WERI-Rb-1 (cell line): ENCODE measurements at regions not wholly inside any gene's neighbourhood (a gene's known extent, or its start where the extent isn't known, plus 50 kb on each side); places are given as distances from the start of the nearest gene placed in this dataset.

Experiments used
- DNase-seq: peaks from one replicate; pipeline ENCODE4 v3.0.0-alpha.2; 2020
- H3K27ac ChIP-seq: fragments of 250-450 bp; sonication (Bioruptor Pico); 2 replicates; pipeline ENCODE4 v1.5.1; 2020; ENCODE audit warnings: mild to moderate bottlenecking, moderate library complexity
- H3K27me3 ChIP-seq: fragments of 250-450 bp; sonication (Bioruptor Pico); 2 replicates; pipeline ENCODE4 v1.5.1; 2021; ENCODE audit warnings: mild to moderate bottlenecking, low read depth, moderate library complexity; ENCODE audit not compliant: insufficient read depth, severe bottlenecking
- H3K36me3 ChIP-seq: fragments of 250-450 bp; sonication (Bioruptor Pico); 2 replicates; pipeline ENCODE4 v1.5.1; 2020; ENCODE audit warnings: mild to moderate bottlenecking, moderate library complexity
- H3K4me3 ChIP-seq: 2 replicates; pipeline ENCODE4 v1.5.1; 2011; ENCODE audit warnings: low read depth, mild to moderate bottlenecking, control low read depth, low read length
- H3K9me3 ChIP-seq: fragments of 250-450 bp; sonication (Bioruptor Pico); 2 replicates; pipeline ENCODE4 v1.5.1; 2021; ENCODE audit warnings: mild to moderate bottlenecking, moderate library complexity; ENCODE audit not compliant: severe bottlenecking
- TF ChIP-seq, protein P1 (sequence below): IDR thresholded peaks from 2 replicates; pipeline ENCODE4 v1.5.1; 2011; ENCODE audit warnings: low read depth, mild to moderate bottlenecking, control low read depth, inconsistent platforms, low read length

GRCh38 chr18:78890388-78890787 is 89.2 kb upstream of the SALL3 start:
- Histone ChIP-seq H3K27me3 (no peaks in the 10 kb centered on the region), H3K27ac (no peak overlapping the region), H3K9me3 (peaks cover 18% of the 10 kb centered on the region), H3K4me3 (no peak overlapping the region), H3K36me3 (no peaks in the 10 kb centered on the region)
- no peak for DNase-seq
- TF ChIP-seq, protein P1, sequence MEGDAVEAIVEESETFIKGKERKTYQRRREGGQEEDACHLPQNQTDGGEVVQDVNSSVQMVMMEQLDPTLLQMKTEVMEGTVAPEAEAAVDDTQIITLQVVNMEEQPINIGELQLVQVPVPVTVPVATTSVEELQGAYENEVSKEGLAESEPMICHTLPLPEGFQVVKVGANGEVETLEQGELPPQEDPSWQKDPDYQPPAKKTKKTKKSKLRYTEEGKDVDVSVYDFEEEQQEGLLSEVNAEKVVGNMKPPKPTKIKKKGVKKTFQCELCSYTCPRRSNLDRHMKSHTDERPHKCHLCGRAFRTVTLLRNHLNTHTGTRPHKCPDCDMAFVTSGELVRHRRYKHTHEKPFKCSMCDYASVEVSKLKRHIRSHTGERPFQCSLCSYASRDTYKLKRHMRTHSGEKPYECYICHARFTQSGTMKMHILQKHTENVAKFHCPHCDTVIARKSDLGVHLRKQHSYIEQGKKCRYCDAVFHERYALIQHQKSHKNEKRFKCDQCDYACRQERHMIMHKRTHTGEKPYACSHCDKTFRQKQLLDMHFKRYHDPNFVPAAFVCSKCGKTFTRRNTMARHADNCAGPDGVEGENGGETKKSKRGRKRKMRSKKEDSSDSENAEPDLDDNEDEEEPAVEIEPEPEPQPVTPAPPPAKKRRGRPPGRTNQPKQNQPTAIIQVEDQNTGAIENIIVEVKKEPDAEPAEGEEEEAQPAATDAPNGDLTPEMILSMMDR: no peak

DNA sequence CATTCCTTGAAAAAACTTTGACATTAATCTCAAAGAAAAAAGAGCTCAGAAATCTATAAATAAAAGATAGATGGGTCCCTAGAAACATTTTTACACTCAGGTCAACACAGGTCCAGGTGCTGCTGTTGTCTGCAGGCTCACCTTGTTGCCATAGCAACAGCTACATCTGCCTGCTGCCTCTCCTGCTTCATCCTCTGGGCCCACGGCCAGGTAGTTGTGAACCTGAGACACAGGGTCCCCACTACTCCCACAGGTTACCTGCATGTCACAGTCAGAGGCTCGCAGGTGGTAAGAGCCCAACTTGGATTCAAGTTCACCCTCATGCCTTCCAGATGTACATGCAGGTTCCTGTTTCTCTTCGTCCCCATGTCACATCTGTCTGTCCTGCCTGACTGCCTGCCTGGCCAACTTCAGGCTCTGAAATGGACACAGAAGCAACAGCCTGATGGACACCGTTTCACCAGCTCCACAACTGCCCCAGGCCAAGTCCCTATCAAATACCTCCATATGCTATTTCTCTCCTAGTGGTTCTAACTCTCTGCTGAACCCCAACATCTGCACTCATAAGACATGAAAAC is 88.3 kb upstream of the SALL3 start:
- no peaks in the 10 kb centered on the region for H3K27me3 ChIP-seq
- no peak overlapping the region for H3K27ac ChIP-seq
- TF ChIP-seq, protein P1: no peak
- H3K36me3 ChIP-seq: no peaks in the 10 kb centered on the region
- H3K9me3 ChIP-seq: peaks cover 15% of the 10 kb centered on the region
- no peak overlapping the region for H3K4me3 ChIP-seq
- DNase-seq: no peak

GRCh38 chr18:78892177-78892576 is 87.4 kb upstream of the SALL3 start:
- DNase-seq: no peak
- TF ChIP-seq, protein P1: no peak

DNA sequence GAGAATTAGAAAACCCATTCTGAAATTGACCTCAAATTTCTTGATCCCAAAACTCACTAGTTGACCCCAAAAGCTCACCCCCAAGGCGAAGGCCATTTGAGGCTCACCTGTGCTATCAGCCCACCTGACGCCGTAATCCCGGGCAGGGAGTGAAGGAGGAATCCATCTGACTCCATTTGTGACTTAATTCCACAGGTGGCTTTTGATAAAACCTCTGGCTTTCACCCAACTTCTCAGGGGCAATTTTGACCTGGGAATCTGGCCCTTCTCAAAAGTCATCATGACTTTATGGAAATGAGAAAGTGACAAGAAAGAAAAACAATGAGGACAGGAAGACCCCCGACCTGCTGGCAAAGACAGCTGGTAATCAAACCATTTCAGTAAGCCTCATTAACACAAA is 86.9 kb upstream of the SALL3 start:
- Histone ChIP-seq H3K9me3 (peaks cover 15% of the 10 kb centered on the region), H3K36me3 (no peaks in the 10 kb centered on the region), H3K27ac (no peak overlapping the region), H3K4me3 (no peak overlapping the region), H3K27me3 (no peaks in the 10 kb centered on the region)
- TF ChIP-seq, protein P1: no peak
- no peak for DNase-seq

More at GRCh38 chr18:78892177-78892576, 87.4 kb upstream of the SALL3 start:
- H3K27ac ChIP-seq: no peak overlapping the region
- H3K27me3 ChIP-seq: no peaks in the 10 kb centered on the region
- no peaks in the 10 kb centered on the region for H3K36me3 ChIP-seq
- H3K9me3 ChIP-seq: peaks cover 15% of the 10 kb centered on the region
- H3K4me3 ChIP-seq: no peak overlapping the region

DNA sequence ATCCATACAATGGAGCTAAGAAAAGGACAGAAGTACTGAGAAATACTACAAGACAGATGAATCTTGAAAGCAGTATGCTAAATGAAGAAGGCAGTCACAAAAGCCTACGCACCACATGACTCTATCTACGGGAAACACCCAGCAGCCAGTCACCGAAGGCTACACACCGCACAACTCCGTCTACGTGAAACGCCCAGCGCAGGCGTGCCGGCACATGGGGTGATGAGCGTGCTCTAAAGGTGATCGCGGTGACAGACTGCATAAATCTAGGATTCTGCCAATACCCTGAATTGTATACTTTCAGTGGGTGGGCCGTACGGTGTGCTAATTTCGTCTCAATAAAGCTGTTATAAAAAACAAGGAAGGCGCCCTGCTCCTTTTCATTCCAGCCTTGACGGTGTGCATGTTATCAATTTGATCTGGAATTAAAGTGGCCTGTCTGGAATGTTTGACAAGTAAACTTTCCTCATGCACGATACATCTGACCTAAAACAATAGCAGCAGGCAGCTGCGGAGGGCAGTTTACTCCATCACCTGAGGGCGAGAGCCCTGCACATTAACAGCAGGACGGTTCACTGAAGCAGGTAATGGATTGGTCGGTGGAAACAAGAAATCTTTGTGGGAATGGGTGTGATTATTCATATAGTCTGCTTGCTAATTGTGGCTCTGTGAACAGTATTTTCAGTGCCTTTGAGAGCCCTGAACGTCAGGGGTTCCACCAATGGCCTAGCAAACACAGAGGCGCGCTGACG is 86.2 kb upstream of the SALL3 start:
- H3K36me3 ChIP-seq: no peaks in the 10 kb centered on the region
- TF ChIP-seq, protein P1: no peak
- no peak overlapping the region for H3K4me3 ChIP-seq
- no peak overlapping the region for H3K27ac ChIP-seq
- H3K9me3 ChIP-seq: peaks cover 11% of the 10 kb centered on the region
- no peak for DNase-seq
- H3K27me3 ChIP-seq: no peaks in the 10 kb centered on the region

DNA sequence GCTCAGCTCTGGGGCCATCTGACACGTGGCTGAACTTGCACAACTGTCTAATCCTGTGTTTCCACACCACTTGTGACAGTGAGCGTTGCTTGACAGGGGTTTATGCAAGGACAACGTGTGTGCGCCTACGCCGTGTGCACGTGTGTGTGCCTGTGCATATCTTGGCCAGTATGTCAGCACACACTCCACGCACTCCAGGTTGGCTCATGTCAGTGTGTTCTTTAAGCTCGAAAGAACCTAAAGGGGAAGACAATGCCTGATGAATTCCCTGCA is 85.6 kb upstream of the SALL3 start:
- Histone ChIP-seq H3K36me3 (no peaks in the 10 kb centered on the region), H3K27me3 (no peaks in the 10 kb centered on the region), H3K4me3 (no peak overlapping the region), H3K9me3 (peaks cover 9% of the 10 kb centered on the region), H3K27ac (no peak overlapping the region)
- TF ChIP-seq, protein P1: no peak
- no peak for DNase-seq
